Renal cortex interstitium (tissue), 11 donors: ENCODE measurements at regions not wholly inside any gene's neighbourhood (a gene's known extent, or its start where the extent isn't known, plus 50 kb on each side); places are given as distances from the start of the nearest gene placed in this dataset.
A peak's percentile ranks its signal among the peaks of the same experiment; 100 is the strongest.

Source experiments
- DNase-seq, 11 donors: peaks; one replicate each; pipeline ENCODE4 v3.0.0-alpha.2; 2013; ENCODE audit warnings: low read depth in 9 of 11, low spot score in 4 of 11; ENCODE audit errors: extremely low read depth in 1 of 11

DNA sequence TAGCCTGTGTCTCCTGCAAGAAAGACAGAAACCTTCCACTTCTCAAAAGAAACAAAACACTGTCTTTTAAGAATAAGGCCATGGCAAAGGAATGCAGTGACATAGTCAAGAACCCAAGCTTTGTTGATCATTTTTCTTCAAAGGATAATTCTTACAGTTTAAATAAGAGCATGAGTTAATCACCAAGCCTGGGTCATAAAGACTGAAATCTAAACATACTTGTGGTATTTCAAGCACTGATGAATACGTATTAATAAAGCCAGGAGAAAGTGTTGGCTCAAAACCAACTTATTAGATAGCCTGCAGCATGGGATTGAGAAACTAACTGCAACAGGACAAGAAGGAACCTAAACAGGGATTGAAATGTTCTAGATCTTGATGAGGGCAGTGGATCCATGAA is 143.3 kb upstream of the MTNR1B start:
- DNase-seq, result no peak

DNA sequence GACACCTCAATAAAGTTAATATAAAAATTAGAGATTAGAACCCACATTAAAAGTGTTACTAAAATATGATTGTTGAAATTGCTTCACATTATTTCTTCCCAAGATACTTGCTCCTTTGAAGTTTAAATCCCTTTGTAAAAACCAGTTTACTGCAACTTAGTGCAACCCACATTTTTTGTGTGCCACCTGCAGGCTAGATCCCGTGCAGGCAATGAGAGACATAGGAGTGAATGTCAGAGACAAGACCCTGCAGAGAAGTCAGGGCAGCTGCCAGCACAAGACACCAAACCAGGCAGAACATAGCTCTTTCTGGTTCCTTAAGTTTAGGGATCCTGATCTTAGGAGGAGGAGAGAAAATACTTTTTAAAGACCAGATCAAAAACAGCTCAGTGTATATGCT is 142.8 kb upstream of the MTNR1B start:
- DNase-seq, result no peak

DNA sequence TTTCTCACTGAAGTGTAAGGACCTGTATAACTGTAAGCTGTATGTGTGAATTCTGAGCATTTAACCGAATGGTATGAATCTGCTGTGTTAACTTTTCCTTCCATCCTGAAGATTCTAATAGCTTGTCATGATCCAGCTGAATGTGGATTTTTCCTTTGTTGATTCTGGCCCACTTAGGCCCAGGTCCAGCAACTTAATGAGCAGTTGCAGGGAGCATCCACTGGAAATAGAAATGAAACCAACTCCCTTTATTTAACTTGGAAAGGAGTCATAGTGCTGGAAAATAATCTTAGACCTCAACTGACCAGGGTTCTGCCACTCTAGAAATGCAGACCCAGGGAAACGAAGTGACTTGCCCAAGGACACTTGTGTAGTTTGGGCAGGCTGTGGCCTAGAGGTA is 142.3 kb upstream of the MTNR1B start:
- DNase-seq, result no peak

DNA sequence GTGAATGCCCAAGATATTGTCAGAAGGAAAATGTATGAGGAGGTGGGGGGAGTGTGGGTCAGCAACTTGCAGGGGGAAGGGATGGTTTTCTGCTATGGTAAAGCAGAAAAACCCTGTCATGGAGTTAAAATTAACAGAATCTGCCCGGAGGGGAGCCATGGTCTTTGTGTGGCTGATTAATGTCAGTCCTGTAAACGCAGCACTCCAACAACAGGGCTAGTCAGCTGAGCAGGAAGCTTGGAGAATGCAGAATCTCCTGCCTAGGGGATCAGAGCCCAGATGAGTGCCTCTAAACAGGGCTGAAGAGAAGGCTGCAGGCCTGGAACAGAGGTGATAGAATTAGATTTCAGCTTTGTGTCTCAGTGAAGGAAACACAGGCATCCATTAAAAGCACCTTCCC is 140.9 kb upstream of the MTNR1B start:
- DNase-seq, result peak in 1 of 11 donors; percentile 50

DNA sequence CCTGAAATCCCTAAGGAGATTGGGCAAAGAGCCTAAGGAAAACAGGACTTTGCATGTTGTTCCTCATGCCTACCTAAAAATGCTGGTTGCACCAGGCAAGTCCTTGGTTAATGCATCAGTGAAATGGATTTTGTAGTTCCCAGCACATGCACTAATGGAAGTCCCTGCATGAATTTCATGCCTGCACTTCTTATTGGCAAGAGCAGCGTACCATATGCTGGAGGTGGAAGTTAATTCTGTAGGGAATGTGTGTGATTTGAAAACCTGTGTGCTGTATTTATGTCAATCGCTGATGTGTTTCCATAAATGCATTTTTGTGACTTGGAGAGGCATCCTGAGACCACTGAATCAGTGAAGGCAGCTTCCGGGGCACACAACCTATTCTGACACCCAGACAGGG is 140.3 kb upstream of the MTNR1B start:
- no peak for DNase-seq

DNA sequence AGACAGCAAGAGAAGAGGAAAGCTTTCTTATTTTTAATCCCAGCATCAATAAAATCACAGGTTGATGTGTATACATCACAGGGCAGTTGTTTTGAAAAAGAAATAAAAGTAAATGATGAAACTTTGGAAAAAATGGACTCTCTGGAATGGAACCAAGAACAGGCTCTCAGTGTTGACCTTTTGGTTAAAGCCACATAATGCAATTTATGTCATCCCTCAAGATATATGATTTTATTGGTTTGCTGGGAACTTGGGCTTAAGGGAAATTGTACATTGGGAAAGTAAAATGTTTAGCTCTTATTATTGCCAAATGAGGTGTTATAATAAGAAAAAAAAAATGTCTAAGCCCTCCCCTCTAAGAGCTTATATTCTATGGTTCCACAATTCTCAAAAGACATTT is 139.8 kb upstream of the MTNR1B start:
- DNase-seq, result no peak

DNA sequence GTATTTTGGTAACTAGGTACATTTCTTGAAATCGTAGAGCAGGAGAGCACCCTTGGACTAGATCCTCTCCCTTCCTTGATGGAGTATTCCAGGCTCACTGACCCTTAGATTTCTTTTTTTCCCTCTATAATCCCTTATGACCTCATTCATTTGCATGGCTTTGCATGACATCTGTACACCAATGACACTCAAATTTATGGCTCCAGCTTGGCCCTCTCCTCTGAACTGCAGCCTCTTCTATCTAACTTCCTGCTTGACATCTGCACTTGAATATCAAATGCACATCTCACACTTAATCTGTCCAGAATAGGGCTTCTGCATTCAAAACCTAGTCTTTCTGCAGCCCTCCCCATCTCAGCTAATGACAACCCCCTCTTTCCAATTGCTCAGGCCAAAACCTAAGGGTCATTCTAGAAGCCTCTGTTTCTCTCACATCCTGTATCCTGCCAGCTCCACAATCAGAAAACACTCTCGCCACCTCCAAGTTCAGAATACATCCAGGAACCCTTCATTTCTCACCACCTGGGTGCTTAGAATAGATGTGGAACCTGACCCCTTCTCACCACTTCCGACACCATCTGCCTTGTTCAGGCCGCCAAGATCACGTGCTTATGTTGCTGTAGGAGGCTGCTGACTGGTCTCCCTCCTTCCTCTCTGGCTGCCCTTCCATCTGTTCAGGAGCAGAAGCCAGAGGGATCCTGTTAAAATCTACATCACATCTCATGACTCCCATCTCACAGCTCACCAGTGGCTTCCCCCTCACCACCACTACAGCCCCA is 138.9 kb upstream of the MTNR1B start:
- DNase-seq, result no peak

DNA sequence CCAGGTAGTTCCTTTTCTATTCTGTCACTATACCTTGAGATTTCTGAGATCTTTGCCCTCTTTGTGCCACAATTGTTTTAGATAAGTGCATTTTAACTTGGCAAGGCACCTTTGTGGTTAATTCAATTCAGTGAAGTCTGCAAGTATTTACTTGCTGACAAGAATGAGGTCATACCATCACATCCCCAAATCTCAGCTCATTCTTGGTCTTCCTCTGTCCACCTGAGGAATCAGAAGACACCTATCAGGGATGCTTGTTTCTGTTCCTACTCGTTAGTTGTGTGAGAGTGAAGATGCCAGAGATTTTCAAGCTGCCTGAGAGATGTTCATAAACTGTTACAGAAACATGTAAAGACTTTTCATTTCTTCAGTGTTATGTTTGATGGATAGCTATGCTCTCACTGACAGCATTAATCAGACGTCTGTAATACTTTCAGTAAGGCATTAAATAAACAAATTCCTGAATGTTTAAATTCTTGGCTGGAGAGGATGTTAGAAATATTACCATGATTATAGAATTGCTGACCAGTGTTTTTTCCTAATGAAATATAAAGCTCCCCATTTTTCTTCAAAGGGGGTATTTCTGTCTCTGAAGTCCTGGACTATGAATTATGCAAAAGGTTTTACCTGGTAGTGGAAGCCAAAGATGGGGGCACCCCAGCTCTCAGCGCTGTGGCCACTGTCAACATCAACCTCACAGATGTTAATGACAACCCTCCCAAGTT is 135.0 kb upstream of the MTNR1B start:
- DNase-seq, result no peak

DNA sequence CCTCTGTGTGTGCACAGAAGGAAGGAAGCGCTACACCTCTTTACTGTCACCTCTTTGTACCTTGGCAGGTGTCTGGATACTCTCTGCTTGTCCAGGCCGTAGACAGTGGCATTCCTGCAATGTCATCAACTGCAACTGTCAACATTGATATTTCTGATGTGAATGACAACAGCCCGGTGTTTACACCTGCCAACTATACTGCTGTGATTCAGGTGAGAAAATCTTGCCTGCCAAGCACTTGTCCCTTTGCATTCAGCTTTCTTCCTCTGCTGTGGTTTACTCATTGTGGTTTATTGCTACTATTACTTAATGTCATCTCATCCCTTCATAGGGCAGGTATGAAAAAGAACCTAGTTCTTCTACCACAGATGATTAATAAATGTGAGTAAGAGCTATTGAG is 131.9 kb upstream of the MTNR1B start:
- DNase-seq, result no peak

DNA sequence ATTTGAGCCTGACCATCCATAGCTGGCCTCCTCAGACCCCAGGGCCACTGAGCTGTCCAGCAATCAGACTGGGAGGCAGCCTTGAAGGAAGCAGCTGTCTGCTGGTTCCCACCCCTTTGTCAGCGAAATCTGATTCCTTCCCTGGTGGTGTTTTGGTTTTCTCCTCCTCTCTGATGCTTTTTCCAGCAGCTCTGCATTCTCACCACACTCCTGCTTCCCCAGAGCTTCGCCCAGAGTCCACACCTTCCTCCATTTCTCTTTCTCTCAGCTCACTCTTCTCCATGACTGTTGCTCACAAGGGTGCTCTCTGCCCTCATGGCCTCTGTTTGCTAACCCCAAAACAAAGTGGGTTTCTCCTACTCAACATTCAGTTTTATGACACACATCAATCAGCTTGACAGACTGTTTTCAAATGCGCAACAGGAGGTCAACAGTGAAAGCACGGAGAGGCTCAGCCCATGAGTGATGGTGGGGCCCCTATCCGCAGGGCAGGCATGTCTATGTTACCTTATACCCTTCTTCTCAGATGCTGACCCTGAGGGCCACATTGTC is 130.6 kb upstream of the MTNR1B start:
- peak in 9 of 11 donors; percentile 35 to 75 (median 51) for DNase-seq

DNA sequence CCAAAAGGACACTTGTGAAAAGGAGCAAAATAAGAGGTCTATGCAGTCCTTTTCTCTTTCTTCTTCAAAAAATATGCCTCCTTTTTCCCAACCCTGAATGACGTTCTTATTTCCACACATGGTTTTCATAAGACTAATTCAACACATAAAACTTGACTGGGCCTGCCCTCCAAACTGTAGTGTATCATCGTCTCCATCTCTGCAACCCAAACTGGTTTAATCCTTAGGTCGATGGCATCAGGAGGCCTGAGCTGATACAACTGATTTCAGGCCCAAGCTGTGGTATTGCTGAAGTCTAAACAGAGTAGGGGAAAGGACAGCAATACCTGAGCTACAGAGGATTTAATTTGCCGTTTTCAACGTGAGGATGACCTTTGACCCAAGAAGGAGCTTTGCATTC is 130.0 kb upstream of the MTNR1B start:
- DNase-seq, result no peak

DNA sequence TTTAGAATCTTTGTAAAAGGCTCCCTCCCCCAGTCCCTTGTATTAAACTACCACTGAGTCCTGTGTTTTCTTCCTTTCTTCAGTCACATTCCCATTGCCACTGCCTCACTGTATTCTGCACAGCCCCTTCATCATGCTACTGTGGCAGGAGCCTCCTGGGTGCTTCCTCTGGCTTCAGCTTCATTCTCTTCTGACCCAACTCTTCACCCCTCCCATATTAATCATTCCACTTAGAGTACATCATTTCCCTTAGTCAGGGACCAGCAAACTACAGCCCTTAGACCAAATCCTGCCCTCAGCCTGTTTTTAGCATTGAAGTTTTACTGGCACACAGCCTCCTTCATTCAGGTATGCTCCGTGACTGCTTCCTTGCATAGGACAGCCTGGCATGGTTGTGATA is 127.7 kb upstream of the MTNR1B start:
- no peak for DNase-seq

DNA sequence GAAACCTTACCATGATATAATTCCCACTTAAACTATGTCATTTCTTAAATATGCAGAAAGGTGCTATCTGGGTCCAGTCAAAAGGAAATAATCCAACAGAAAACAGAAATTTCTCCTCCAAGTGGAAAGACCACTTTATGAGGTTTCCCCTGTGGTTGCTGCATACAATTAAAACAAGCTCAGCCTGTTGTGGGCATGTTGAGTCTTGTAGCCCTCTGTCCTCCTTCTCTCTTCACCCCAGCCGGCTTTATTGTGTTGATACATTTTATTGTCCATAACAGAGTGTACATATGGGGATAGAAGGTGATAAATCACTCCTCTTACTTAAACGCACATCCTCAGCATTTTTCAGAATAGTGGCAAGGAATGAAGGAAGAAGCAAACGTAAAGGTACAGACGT is 126.0 kb upstream of the MTNR1B start:
- no peak for DNase-seq

DNA sequence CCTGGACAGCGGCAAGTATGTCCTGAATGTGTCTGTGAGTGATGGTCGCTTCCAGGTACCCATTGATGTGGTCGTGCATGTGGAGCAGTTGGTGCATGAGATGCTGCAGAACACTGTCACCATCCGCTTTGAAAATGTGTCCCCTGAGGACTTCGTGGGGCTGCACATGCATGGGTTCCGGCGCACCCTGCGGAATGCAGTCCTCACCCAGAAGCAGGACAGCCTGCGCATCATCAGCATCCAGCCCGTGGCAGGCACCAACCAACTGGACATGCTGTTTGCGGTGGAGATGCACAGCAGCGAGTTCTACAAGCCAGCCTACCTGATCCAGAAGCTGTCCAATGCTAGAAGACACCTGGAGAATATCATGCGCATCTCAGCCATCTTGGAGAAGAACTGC is 125.3 kb upstream of the MTNR1B start:
- DNase-seq, result no peak

DNA sequence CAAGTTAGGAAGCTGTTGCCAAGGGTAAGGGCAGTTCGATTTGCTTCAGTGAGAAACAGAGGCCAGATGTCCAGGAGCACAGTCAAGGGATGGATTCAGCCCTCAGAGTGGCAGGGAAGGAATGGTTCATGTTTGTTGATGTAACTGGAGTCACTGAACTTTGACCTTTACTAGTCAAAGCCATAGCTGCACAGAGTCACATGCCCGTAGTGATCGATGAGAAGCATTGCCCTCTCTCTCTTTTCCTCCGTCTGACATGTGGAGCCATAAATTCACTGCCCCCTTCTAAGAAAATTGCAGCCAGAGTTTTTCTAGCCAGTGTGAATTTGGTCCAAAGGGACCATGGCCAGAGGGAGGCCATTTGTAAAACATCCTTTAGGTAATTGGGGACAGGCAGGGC is 124.1 kb upstream of the MTNR1B start:
- no peak for DNase-seq

DNA sequence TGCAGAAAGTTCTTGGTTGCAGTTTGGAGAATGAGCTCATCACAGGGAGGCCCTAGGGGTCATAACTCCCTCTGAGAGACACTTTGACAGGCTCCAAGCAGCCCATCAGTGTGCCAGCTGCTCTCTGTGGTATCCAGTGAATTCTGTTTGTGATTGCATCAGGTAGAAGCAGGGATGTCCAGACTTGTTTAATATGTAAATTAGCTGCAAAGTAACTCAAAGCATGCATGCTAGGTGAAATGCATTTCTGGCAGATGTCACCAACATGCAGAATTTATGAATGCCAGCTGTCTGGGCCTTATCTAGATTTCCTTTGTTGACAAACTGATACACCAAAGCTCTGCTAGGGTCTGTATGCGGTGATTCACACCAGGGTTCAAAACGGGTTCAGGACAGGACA is 123.6 kb upstream of the MTNR1B start:
- DNase-seq, result no peak

DNA sequence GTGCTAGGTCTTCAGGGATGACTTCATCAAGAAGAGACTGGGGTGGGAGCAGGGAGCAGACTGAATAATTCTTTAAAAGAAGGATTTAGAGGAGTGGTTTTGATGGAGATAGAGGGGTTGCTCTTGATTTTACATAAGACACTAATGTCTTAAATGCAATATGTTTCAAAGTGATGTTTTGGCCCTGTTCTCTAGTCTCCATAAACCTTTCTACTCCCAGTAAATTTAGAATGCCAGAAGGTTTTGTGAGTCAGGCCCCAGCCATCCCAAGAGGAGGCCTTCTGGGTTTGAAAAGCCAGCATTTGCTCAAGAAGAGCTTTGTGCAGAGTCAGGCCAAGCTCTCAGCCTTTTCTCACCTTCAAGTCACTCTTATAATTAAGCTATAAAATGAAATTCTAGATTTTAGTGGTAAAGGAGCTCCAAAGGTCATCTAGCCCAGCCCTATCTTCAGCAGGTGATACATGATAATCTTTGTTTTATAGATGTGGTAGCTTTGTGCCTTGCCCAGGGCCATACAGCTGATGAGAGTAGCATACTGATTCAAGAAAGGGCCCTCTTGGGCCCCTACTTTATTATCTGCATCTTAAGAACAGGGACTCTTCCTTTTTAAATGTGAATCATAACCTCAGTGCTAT is 122.8 kb upstream of the MTNR1B start:
- peak in 1 of 11 donors; percentile 32 for DNase-seq

DNA sequence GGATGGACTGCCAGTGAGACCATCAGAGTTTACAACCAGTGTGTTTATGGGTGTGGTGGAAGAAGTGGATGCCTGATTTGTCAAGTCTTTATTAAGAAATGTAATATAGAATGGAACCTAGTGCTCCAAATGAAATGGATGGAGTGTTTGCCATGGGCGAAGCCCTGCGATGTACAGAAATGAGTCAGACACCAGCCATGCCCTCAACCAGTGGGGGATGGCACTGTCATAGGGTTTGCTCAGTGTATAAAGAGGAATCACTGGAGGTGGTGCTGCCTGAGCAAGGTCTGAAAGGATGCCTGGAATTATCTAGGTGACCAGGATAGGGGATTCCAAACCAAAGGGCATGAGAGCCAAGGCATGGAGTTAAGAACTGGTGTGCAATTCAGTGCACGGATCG is 120.9 kb upstream of the MTNR1B start:
- no peak for DNase-seq

DNA sequence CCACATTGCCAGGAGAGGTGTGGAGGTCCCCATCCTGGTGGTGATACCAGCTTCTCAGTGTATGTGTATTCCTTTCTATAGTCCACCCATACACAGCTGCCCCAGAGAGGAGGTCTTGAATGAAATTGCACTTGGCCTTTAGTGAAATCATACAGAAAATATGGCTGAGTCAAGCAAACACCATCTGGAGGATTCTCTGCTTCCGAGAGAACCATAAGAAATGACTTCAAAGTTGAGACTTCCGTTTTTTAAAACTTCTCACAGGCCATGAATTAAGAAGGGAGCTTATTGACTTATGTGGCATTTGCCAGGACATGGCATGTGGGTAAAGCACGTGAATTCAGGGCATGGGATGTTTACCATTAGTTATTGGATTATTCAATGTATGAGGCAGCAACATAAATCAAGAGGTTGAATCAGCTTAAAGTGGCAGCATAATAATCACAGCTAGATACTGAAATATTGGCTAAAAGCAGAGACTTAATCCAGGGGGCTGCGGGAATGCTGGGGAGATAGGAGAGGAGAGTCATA is 119.1 kb upstream of the MTNR1B start:
- no peak for DNase-seq

DNA sequence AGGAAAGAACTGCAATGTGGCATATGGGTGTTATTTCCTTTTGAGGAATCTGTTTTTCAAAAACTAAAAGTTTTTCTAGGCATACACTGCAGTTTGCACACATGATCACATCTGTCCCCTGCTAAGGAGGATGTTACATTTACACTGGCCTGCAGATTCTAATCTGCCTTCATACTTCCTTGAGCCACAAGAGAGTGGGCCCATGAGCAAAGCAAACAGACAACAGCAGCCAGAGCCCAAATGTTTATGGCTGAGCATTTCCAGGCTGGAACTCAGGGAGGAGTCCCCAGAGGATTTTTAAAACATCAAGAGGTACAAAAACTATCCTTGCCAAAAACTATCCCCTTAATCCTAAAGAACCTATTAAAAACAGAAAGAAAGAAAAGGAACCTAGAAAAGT is 117.2 kb upstream of the MTNR1B start:
- DNase-seq, result no peak
